ENCODE measurements at regions not wholly inside any gene's neighbourhood (a gene's known extent, or its start where the extent isn't known, plus 50 kb on each side); places are given as distances from the start of the nearest gene placed in this dataset.
"Not testable (repeated sequence)": the region's sequence is repeated elsewhere in the genome, so short reads cannot be mapped to it uniquely, and the experiment has no call there.

- H3K4me1 ChIP-seq (ENCODE audit: insufficient read depth, low read length) = no peaks in the 10 kb centered on the region
- H3K4me1 Mint-ChIP-seq = peaks cover 3 to 6% (median 5%) of the 10 kb centered on the region in 4 donors
- ChIA-PET POLR2A (ENCODE audit: partially characterized antibody) (no interaction called here), CTCF (ENCODE audit: partially characterized antibody) (interaction anchor here (1.5 kb wide), 1 partner anchor 9 kb away, joined by 3 read pairs; no protein-coding TSS in a partner anchor)
- no peaks in the 10 kb centered on the region for H3K36me3 ChIP-seq (ENCODE audit: insufficient read depth, low read length)
- DNase-seq = no peak
- H3K9me3 ChIP-seq (ENCODE audit: control insufficient read depth in 1 of 2, low read length in 2 of 2) = peaks cover 0 to 6% of the 10 kb centered on the region in 2 donors
- H3K27me3 Mint-ChIP-seq = peaks cover 14 to 20% of the 10 kb centered on the region in 2 donors
- H3K9me3 Mint-ChIP-seq = peaks cover 3 to 32% (median 20%) of the 10 kb centered on the region in 8 donors
- peaks cover 0 to 12% of the 10 kb centered on the region in 2 donors for H3K36me3 Mint-ChIP-seq
- intact Hi-C loops (cut with micrococcal nuclease) = no loop called here
- no peak overlapping the region for H3K27ac ChIP-seq (ENCODE audit: low read depth, low read length)
- no peak overlapping the region for H3K4me3 Mint-ChIP-seq
- H3K27ac Mint-ChIP-seq = no peak overlapping the region
- no peaks in the 10 kb centered on the region for H3K27me3 ChIP-seq (ENCODE audit: insufficient read depth, low read length)
- H3K4me3 ChIP-seq (ENCODE audit: low read length in 2 of 2) = no peak overlapping the region
These were observed 81.4 kb upstream of the HES1 start for GRCh38 chr3:194054540-194054939.

- H3K4me3 Mint-ChIP-seq = no peak overlapping the region
- H3K27me3 Mint-ChIP-seq = peaks cover 14 to 20% of the 10 kb centered on the region in 2 donors
- intact Hi-C loops (cut with micrococcal nuclease) = no loop called here
- H3K27me3 ChIP-seq (ENCODE audit: insufficient read depth, low read length) = no peaks in the 10 kb centered on the region
- ChIA-PET CTCF (ENCODE audit: partially characterized antibody) (interaction anchor here (1.5 kb wide), 1 partner anchor 9 kb away, joined by 3 read pairs; no protein-coding TSS in a partner anchor), POLR2A (ENCODE audit: partially characterized antibody) (no interaction called here)
- DNase-seq = no peak
- H3K27ac ChIP-seq (ENCODE audit: low read depth, low read length) = no peak overlapping the region
- no peak overlapping the region for H3K4me3 ChIP-seq (ENCODE audit: low read length in 2 of 2)
- H3K36me3 Mint-ChIP-seq = peaks cover 0 to 12% of the 10 kb centered on the region in 2 donors
- H3K9me3 Mint-ChIP-seq = peaks cover 3 to 32% (median 20%) of the 10 kb centered on the region in 8 donors
- peaks cover 3 to 6% (median 5%) of the 10 kb centered on the region in 4 donors for H3K4me1 Mint-ChIP-seq
- H3K36me3 ChIP-seq (ENCODE audit: insufficient read depth, low read length) = no peaks in the 10 kb centered on the region
- peaks cover 0 to 6% of the 10 kb centered on the region in 2 donors for H3K9me3 ChIP-seq (ENCODE audit: control insufficient read depth in 1 of 2, low read length in 2 of 2)
- H3K27ac Mint-ChIP-seq = no peak overlapping the region
- H3K4me1 ChIP-seq (ENCODE audit: insufficient read depth, low read length) = no peaks in the 10 kb centered on the region
These were observed 81.0 kb upstream of the HES1 start for GRCh38 chr3:194054961-194055360.

GRCh38 chr3:194056323-194056722 lies 79.6 kb upstream of the HES1 start:
- intact Hi-C loops (cut with micrococcal nuclease); H3K9me3 ChIP-seq (ENCODE audit: control insufficient read depth in 1 of 2, low read length in 2 of 2); H3K36me3 ChIP-seq (ENCODE audit: insufficient read depth, low read length); H3K36me3 Mint-ChIP-seq; H3K4me1 Mint-ChIP-seq; DNase-seq; H3K27ac Mint-ChIP-seq; H3K4me1 ChIP-seq (ENCODE audit: insufficient read depth, low read length); POLR2A ChIA-PET (ENCODE audit: partially characterized antibody); H3K27ac ChIP-seq (ENCODE audit: low read depth, low read length); H3K27me3 ChIP-seq (ENCODE audit: insufficient read depth, low read length); H3K4me3 ChIP-seq (ENCODE audit: low read length in 2 of 2): not testable (repeated sequence)
- H3K9me3 Mint-ChIP-seq = peaks cover 2 to 19% (median 8%) of the 10 kb centered on the region in 8 donors
- CTCF ChIA-PET (ENCODE audit: partially characterized antibody) = interaction anchor here (1.5 kb wide), 1 partner anchor 10 kb away, joined by 3 read pairs; no protein-coding TSS in a partner anchor
- H3K27me3 Mint-ChIP-seq = peaks cover 14 to 18% of the 10 kb centered on the region in 2 donors
- peak overlapping the region in 1 of 8 donors; percentile 54 for H3K4me3 Mint-ChIP-seq

- no peaks in the 10 kb centered on the region for H3K27me3 ChIP-seq (ENCODE audit: insufficient read depth, low read length)
- intact Hi-C loops (cut with micrococcal nuclease) = no loop called here
- H3K27ac ChIP-seq (ENCODE audit: low read depth, low read length) = no peak overlapping the region
- no peak overlapping the region for H3K27ac Mint-ChIP-seq
- peaks cover 1 to 14% (median 4%) of the 10 kb centered on the region in 8 donors for H3K9me3 Mint-ChIP-seq
- no peaks in the 10 kb centered on the region for H3K36me3 ChIP-seq (ENCODE audit: insufficient read depth, low read length)
- H3K4me3 Mint-ChIP-seq = peak overlapping the region in 1 of 8 donors; percentile 54
- H3K4me3 ChIP-seq (ENCODE audit: low read length in 2 of 2) = no peak overlapping the region
- DNase-seq = no peak
- peaks cover 3 to 6% (median 5%) of the 10 kb centered on the region in 4 donors for H3K4me1 Mint-ChIP-seq
- H3K27me3 Mint-ChIP-seq = peaks cover 14 to 16% of the 10 kb centered on the region in 2 donors
- POLR2A ChIA-PET (ENCODE audit: partially characterized antibody) = interaction anchor here (0.9 kb wide), 1 partner anchor 82 kb away, joined by 3 read pairs; no protein-coding TSS in a partner anchor
- CTCF ChIA-PET (ENCODE audit: partially characterized antibody) = no interaction called here
- H3K4me1 ChIP-seq (ENCODE audit: insufficient read depth, low read length) = no peaks in the 10 kb centered on the region
- no peaks in the 10 kb centered on the region for H3K9me3 ChIP-seq (ENCODE audit: control insufficient read depth in 1 of 2, low read length in 2 of 2)
- H3K36me3 Mint-ChIP-seq = peaks cover 0 to 2% of the 10 kb centered on the region in 2 donors
These were observed 79.1 kb upstream of the HES1 start for GRCh38 chr3:194056731-194057415.

- H3K27me3 ChIP-seq (ENCODE audit: insufficient read depth, low read length) = no peaks in the 10 kb centered on the region
- Mint-ChIP-seq H3K4me3 (peak overlapping the region; percentile 44 to 72 (median 60)), H3K27ac (no peak overlapping the region), H3K4me1 (peaks cover 3 to 6% (median 5%) of the 10 kb centered on the region in 4 donors), H3K9me3 (peaks cover 0 to 9% (median 0%) of the 10 kb centered on the region in 8 donors), H3K27me3 (peaks cover 14 to 15% of the 10 kb centered on the region in 2 donors), H3K36me3 (no peaks in the 10 kb centered on the region)
- H3K36me3 ChIP-seq (ENCODE audit: insufficient read depth, low read length) = no peaks in the 10 kb centered on the region
- H3K27ac ChIP-seq (ENCODE audit: low read depth, low read length) = no peak overlapping the region
- DNase-seq = no peak
- H3K4me3 ChIP-seq (ENCODE audit: low read length in 2 of 2) = peak overlapping the region in 1 of 2 donors; percentile 28
- CTCF ChIA-PET (ENCODE audit: partially characterized antibody) = no interaction called here
- POLR2A ChIA-PET (ENCODE audit: partially characterized antibody) = interaction anchor here (0.9 kb wide), 1 partner anchor 82 kb away, joined by 3 read pairs; no protein-coding TSS in a partner anchor
- H3K9me3 ChIP-seq (ENCODE audit: control insufficient read depth in 1 of 2, low read length in 2 of 2) = no peaks in the 10 kb centered on the region
- intact Hi-C loops (cut with micrococcal nuclease) = no loop called here
- H3K4me1 ChIP-seq (ENCODE audit: insufficient read depth, low read length) = no peaks in the 10 kb centered on the region
These were observed 78.3 kb upstream of the HES1 start for GRCh38 chr3:194057570-194058188.

GRCh38 chr3:194058189-194058571 lies 77.8 kb upstream of the HES1 start:
- Histone ChIP-seq H3K9me3 (ENCODE audit: control insufficient read depth in 1 of 2, low read length in 2 of 2) (no peaks in the 10 kb centered on the region), H3K4me3 (ENCODE audit: low read length in 2 of 2) (peak overlapping the region in 1 of 2 donors; percentile 28), H3K4me1 (ENCODE audit: insufficient read depth, low read length) (no peaks in the 10 kb centered on the region), H3K27me3 (ENCODE audit: insufficient read depth, low read length) (no peaks in the 10 kb centered on the region), H3K36me3 (ENCODE audit: insufficient read depth, low read length) (no peaks in the 10 kb centered on the region), H3K27ac (ENCODE audit: low read depth, low read length) (no peak overlapping the region)
- peaks cover 11 to 15% of the 10 kb centered on the region in 2 donors for H3K27me3 Mint-ChIP-seq
- intact Hi-C loops (cut with micrococcal nuclease) = no loop called here
- ChIA-PET CTCF (ENCODE audit: partially characterized antibody) (no interaction called here), POLR2A (ENCODE audit: partially characterized antibody) (interaction anchor here (1.5 kb wide), 1 partner anchor 13 kb away, joined by 3 read pairs; no protein-coding TSS in a partner anchor)
- H3K36me3 Mint-ChIP-seq = no peaks in the 10 kb centered on the region
- no peak overlapping the region for H3K27ac Mint-ChIP-seq
- H3K4me1 Mint-ChIP-seq = peaks cover 3 to 6% (median 5%) of the 10 kb centered on the region in 4 donors
- H3K9me3 Mint-ChIP-seq = peaks cover 0 to 4% (median 0%) of the 10 kb centered on the region in 8 donors
- DNase-seq = peak in 1 of 5 donors; percentile 6
- H3K4me3 Mint-ChIP-seq = peak overlapping the region; percentile 44 to 72 (median 60)

GRCh38 chr3:194058753-194059152 lies 77.2 kb upstream of the HES1 start:
- Mint-ChIP-seq H3K27me3 (peaks cover 11 to 15% of the 10 kb centered on the region in 2 donors), H3K36me3 (no peaks in the 10 kb centered on the region), H3K4me1 (peaks cover 3 to 6% (median 5%) of the 10 kb centered on the region in 4 donors), H3K9me3 (peaks cover 0 to 3% (median 0%) of the 10 kb centered on the region in 8 donors), H3K4me3 (peak overlapping the region in 3 of 8 donors; percentile 36 to 43 (median 38)), H3K27ac (no peak overlapping the region)
- ChIA-PET CTCF (ENCODE audit: partially characterized antibody) (interaction anchor here (1.0 kb wide), 1 partner anchor 33 kb away, joined by 3 read pairs; no protein-coding TSS in a partner anchor), POLR2A (ENCODE audit: partially characterized antibody) (interaction anchor here (1.5 kb wide), 1 partner anchor 13 kb away, joined by 3 read pairs; no protein-coding TSS in a partner anchor)
- H3K9me3 ChIP-seq (ENCODE audit: control insufficient read depth in 1 of 2, low read length in 2 of 2) = no peaks in the 10 kb centered on the region
- no peak overlapping the region for H3K27ac ChIP-seq (ENCODE audit: low read depth, low read length)
- DNase-seq = no peak
- H3K4me3 ChIP-seq (ENCODE audit: low read length in 2 of 2) = no peak overlapping the region
- H3K4me1 ChIP-seq (ENCODE audit: insufficient read depth, low read length) = no peaks in the 10 kb centered on the region
- H3K27me3 ChIP-seq (ENCODE audit: insufficient read depth, low read length) = no peaks in the 10 kb centered on the region
- intact Hi-C loops (cut with micrococcal nuclease) = no loop called here
- H3K36me3 ChIP-seq (ENCODE audit: insufficient read depth, low read length) = no peaks in the 10 kb centered on the region

Measured in CD4-positive, alpha-beta memory T cell (primary cell).